GM23338 (cell line): ENCODE measurements at regions not wholly inside any gene's neighbourhood (a gene's known extent, or its start where the extent isn't known, plus 50 kb on each side); places are given as distances from the start of the nearest gene placed in this dataset.

ENCODE experiments used
- ATAC-seq: fragments of 200-7000 bp; cut with Tn5 transposase; 3 replicates; pipeline ENCODE4 v1.9.1; 2020
- DNase-seq: peaks from one replicate; pipeline ENCODE4 v3.0.0-alpha.2; 2015; ENCODE audit warnings: low spot score
- H2AFZ ChIP-seq: fragments of 200-600 bp; sonication (generic); 2 replicates; pipeline ENCODE4 v1.8.0; 2016; ENCODE audit warnings: antibody characterized with exemption, mild to moderate bottlenecking, moderate library complexity
- H3F3A ChIP-seq: fragments of 200-600 bp; sonication (generic); replicated peaks from 2 replicates; pipeline ENCODE4 v1.8.0; 2017; ENCODE audit warnings: antibody characterized with exemption, mixed run types, low read depth
- H3K27ac ChIP-seq: fragments of 200-600 bp; sonication (generic); 2 replicates; pipeline ENCODE4 v1.6.1; 2016; ENCODE audit warnings: low read depth
- H3K27me3 ChIP-seq: fragments of 200-600 bp; sonication (generic); 2 replicates; pipeline ENCODE4 v1.8.0; 2016; ENCODE audit warnings: mild to moderate bottlenecking, mixed run types, moderate library complexity; ENCODE audit not compliant: insufficient read depth
- H3K36me3 ChIP-seq: fragments of 200-600 bp; sonication (generic); 2 replicates; pipeline ENCODE4 v1.8.0; 2016; ENCODE audit warnings: mild to moderate bottlenecking; ENCODE audit not compliant: insufficient read depth
- H3K4me1 ChIP-seq: fragments of 200-600 bp; sonication (generic); 2 replicates; pipeline ENCODE4 v1.8.0; 2016; ENCODE audit warnings: mild to moderate bottlenecking, moderate library complexity; ENCODE audit not compliant: insufficient read depth
- H3K4me2 ChIP-seq: fragments of 200-600 bp; sonication (generic); 2 replicates; pipeline ENCODE4 v1.7.1; 2017; ENCODE audit warnings: mixed run types
- H3K4me3 ChIP-seq: fragments of 200-600 bp; sonication (generic); 2 replicates; pipeline ENCODE4 v1.6.1; 2016; ENCODE audit warnings: mixed run types
- H3K79me2 ChIP-seq: fragments of 200-600 bp; sonication (generic); replicated peaks from 2 replicates; pipeline ENCODE4 v1.8.0; 2017; ENCODE audit warnings: mild to moderate bottlenecking; ENCODE audit not compliant: insufficient read depth
- H3K9me2 ChIP-seq: fragments of 200-600 bp; sonication (generic); 2 replicates; pipeline ENCODE4 v1.8.0; 2017; ENCODE audit not compliant: insufficient read depth
- H4K20me1 ChIP-seq: fragments of 200-600 bp; sonication (generic); replicated peaks from 2 replicates; pipeline ENCODE4 v1.8.0; 2017; ENCODE audit warnings: mild to moderate bottlenecking; ENCODE audit not compliant: insufficient read depth
- H3K27ac Mint-ChIP-seq: 2 replicates; pipeline ENCODE4 v1.8.0; 2020; ENCODE audit warnings: inconsistent platforms, mild to moderate bottlenecking, moderate library complexity, mixed read lengths
- H3K27me3 Mint-ChIP-seq: 3 replicates; pipeline ENCODE4 v1.8.0; 2022; ENCODE audit warnings: low read depth, mild to moderate bottlenecking, moderate library complexity, mixed read lengths, inconsistent platforms; ENCODE audit not compliant: insufficient read depth, poor library complexity
- H3K36me3 Mint-ChIP-seq: 3 replicates; pipeline ENCODE4 v1.8.0; 2021; ENCODE audit warnings: low read depth, mild to moderate bottlenecking, inconsistent platforms, moderate library complexity, mixed read lengths
- H3K4me1 Mint-ChIP-seq: 3 replicates; pipeline ENCODE4 v1.8.0; 2020; ENCODE audit warnings: mild to moderate bottlenecking, inconsistent platforms, mixed read lengths
- H3K4me3 Mint-ChIP-seq: 3 replicates; pipeline ENCODE4 v1.8.0; 2021; ENCODE audit warnings: moderate library complexity, mild to moderate bottlenecking, inconsistent platforms, mixed read lengths
- H3K9me3 Mint-ChIP-seq: 3 replicates; pipeline ENCODE4 v1.8.0; 2020; ENCODE audit warnings: moderate library complexity, mild to moderate bottlenecking, inconsistent platforms, mixed read lengths
- CREB1 ChIP-seq: fragments of 250-450 bp; sonication (Bioruptor Pico); IDR thresholded peaks from 2 replicates; pipeline ENCODE4 v1.5.0; 2020; ENCODE audit warnings: low read depth, mild to moderate bottlenecking, moderate library complexity
- EZH2 ChIP-seq: fragments of 200-600 bp; sonication (generic); IDR thresholded peaks from one replicate; pipeline ENCODE4 v1.8.0; 2017; ENCODE audit warnings: antibody characterized with exemption, mild to moderate bottlenecking, low read depth; ENCODE audit not compliant: unreplicated experiment
- JUNB ChIP-seq: IDR thresholded peaks from one replicate; pipeline ENCODE4 v1.6.1; 2016; ENCODE audit warnings: antibody characterized with exemption; ENCODE audit not compliant: unreplicated experiment
- NANOG ChIP-seq: IDR thresholded peaks from 2 replicates; pipeline ENCODE4 v1.6.1; 2016; ENCODE audit warnings: antibody characterized with exemption, borderline replicate concordance
- ZNF114 ChIP-seq: fragments of 250-450 bp; sonication (Bioruptor Pico); IDR thresholded peaks from 2 replicates; pipeline ENCODE4 v1.5.0; 2020; ENCODE audit warnings: mild to moderate bottlenecking, moderate library complexity
- TF ChIP-seq, protein P1 (sequence below): IDR thresholded peaks from 2 replicates; pipeline ENCODE4 v1.6.1; 2016; ENCODE audit warnings: antibody characterized with exemption
- TF ChIP-seq, protein P2 (sequence below): fragments of 250-450 bp; sonication (Bioruptor Pico); IDR thresholded peaks from 2 replicates; pipeline ENCODE4 v1.5.0; 2020; ENCODE audit warnings: mild to moderate bottlenecking, moderate library complexity

DNA sequence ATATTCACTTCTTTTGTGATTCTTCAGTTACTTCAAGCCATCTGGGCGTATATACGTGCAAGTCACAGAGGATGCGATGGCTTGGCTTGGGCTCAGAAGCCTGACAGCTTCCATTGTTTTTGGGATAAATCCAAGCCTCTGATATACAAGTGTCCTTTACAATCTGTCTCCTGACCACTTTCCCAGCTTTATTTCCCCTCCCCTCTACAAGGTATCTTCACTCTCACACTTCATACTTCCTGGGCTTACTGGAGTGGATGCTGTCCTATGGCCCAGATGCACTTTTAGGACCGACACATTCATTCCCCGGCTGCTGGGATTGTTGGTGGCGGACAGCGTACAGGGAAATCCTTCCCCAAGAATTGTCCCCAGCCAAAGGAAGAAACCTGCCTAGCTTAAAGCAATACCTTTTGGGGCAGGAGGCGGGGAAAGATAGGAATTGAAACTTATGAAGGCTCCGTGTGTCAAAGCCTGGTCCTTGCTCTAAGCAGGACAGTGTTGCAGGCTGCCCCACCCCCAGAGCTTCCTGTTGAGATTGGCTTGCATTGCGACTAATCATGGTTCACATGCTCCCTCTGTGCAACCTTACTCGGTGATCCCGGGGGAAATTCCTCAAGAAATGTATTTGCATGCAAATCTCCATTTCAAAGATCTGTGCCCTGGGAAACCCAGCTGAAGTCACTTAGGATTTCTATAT lies 802.9 kb upstream of the ID2 start:
- Mint-ChIP-seq H3K9me3 (peaks cover 10% of the 10 kb centered on the region; the same call in 2 of the 3 replicates), H3K4me3 (peak overlapping the region; percentile 71)
- peak overlapping the region; percentile 99 for H3K27ac ChIP-seq

More for the DNA sequence above, 802.9 kb upstream of the ID2 start:
- Mint-ChIP-seq H3K4me1 (peaks cover 57% of the 10 kb centered on the region), H3K27ac (peak overlapping the region; percentile 98), H3K36me3 (peaks cover 41% of the 10 kb centered on the region), H3K27me3 (peaks cover 8% of the 10 kb centered on the region)
- H4K20me1 ChIP-seq: no peaks in the 10 kb centered on the region
- H3F3A ChIP-seq: 0 out of 2 replicates have a peak, but pooled peaks cover 4% of the 10 kb centered on the region
- H3K27me3 ChIP-seq: no peaks in the 10 kb centered on the region
- peak overlapping the region; percentile 74 for H3K4me2 ChIP-seq
- ATAC-seq (peak; percentile 94), DNase-seq (peak; percentile 94)
- peaks cover 22% of the 10 kb centered on the region; the same call in 1 of the 2 replicates for H3K9me2 ChIP-seq
- H3K4me3 ChIP-seq: peak overlapping the region; percentile 54
- H2AFZ ChIP-seq: no peak overlapping the region
- peaks cover 51% of the 10 kb centered on the region for H3K79me2 ChIP-seq
- H3K36me3 ChIP-seq: peaks cover 21% of the 10 kb centered on the region
- H3K4me1 ChIP-seq: peaks cover 28% of the 10 kb centered on the region
- TF ChIP-seq, protein P1, sequence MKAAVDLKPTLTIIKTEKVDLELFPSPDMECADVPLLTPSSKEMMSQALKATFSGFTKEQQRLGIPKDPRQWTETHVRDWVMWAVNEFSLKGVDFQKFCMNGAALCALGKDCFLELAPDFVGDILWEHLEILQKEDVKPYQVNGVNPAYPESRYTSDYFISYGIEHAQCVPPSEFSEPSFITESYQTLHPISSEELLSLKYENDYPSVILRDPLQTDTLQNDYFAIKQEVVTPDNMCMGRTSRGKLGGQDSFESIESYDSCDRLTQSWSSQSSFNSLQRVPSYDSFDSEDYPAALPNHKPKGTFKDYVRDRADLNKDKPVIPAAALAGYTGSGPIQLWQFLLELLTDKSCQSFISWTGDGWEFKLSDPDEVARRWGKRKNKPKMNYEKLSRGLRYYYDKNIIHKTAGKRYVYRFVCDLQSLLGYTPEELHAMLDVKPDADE: peak; percentile 45; the same call in 1 of the 2 replicates
- TF ChIP-seq EZH2 (no peak), ZNF114 (CRISPR knock-in tag) (no peak), NANOG (no peak; the same call in 1 of the 2 replicates), JUNB (no peak), CREB1 (0 out of 2 replicates have a peak, but pooled peaks have one; percentile 17)
- TF ChIP-seq, protein P2, sequence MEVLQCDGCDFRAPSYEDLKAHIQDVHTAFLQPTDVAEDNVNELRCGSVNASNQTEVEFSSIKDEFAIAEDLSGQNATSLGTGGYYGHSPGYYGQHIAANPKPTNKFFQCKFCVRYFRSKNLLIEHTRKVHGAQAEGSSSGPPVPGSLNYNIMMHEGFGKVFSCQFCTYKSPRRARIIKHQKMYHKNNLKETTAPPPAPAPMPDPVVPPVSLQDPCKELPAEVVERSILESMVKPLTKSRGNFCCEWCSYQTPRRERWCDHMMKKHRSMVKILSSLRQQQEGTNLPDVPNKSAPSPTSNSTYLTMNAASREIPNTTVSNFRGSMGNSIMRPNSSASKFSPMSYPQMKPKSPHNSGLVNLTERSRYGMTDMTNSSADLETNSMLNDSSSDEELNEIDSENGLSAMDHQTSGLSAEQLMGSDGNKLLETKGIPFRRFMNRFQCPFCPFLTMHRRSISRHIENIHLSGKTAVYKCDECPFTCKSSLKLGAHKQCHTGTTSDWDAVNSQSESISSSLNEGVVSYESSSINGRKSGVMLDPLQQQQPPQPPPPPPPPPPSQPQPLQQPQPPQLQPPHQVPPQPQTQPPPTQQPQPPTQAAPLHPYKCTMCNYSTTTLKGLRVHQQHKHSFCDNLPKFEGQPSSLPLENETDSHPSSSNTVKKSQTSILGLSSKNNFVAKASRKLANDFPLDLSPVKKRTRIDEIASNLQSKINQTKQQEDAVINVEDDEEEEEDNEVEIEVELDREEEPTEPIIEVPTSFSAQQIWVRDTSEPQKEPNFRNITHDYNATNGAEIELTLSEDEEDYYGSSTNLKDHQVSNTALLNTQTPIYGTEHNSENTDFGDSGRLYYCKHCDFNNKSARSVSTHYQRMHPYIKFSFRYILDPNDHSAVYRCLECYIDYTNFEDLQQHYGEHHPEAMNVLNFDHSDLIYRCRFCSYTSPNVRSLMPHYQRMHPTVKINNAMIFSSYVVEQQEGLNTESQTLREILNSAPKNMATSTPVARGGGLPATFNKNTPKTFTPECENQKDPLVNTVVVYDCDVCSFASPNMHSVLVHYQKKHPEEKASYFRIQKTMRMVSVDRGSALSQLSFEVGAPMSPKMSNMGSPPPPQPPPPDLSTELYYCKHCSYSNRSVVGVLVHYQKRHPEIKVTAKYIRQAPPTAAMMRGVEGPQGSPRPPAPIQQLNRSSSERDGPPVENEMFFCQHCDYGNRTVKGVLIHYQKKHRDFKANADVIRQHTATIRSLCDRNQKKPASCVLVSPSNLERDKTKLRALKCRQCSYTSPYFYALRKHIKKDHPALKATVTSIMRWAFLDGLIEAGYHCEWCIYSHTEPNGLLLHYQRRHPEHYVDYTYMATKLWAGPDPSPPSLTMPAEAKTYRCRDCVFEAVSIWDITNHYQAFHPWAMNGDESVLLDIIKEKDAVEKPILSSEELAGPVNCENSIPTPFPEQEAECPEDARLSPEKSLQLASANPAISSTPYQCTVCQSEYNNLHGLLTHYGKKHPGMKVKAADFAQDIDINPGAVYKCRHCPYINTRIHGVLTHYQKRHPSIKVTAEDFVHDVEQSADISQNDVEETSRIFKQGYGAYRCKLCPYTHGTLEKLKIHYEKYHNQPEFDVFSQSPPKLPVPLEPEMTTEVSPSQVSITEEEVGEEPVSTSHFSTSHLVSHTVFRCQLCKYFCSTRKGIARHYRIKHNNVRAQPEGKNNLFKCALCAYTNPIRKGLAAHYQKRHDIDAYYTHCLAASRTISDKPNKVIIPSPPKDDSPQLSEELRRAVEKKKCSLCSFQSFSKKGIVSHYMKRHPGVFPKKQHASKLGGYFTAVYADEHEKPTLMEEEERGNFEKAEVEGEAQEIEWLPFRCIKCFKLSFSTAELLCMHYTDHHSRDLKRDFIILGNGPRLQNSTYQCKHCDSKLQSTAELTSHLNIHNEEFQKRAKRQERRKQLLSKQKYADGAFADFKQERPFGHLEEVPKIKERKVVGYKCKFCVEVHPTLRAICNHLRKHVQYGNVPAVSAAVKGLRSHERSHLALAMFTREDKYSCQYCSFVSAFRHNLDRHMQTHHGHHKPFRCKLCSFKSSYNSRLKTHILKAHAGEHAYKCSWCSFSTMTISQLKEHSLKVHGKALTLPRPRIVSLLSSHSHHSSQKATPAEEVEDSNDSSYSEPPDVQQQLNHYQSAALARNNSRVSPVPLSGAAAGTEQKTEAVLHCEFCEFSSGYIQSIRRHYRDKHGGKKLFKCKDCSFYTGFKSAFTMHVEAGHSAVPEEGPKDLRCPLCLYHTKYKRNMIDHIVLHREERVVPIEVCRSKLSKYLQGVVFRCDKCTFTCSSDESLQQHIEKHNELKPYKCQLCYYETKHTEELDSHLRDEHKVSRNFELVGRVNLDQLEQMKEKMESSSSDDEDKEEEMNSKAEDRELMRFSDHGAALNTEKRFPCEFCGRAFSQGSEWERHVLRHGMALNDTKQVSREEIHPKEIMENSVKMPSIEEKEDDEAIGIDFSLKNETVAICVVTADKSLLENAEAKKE: 0 out of 2 replicates have a peak, but pooled peaks have one; percentile 41
